K562 (cell line): ENCODE measurements at regions not wholly inside any gene's neighbourhood (a gene's known extent, or its start where the extent isn't known, plus 50 kb on each side); places are given as distances from the start of the nearest gene placed in this dataset.

Source experiments
- ATAC-seq: fragments of 200-7000 bp; cut with Tn5 transposase; 3 replicates; pipeline ENCODE4 v1.9.1; 2020; ENCODE audit warnings: moderate library complexity
- BruUV-seq: library from RNA; stranded (reverse); fragments of 400-500 nt; replicated peaks from 2 replicates; lab custom pipeline; 2021; lab: Mats Ljungman, UMichigan
- CTCF ChIA-PET: fragments of 300-600 bp; formaldehyde crosslinking; extraction: SDS; loops from one replicate; lab custom pipeline; 2021; ENCODE audit warnings: low intra/inter-chr PET ratio; lab: Yijun Ruan, JAX
- POLR2A ChIA-PET: fragments of 300-600, 350-650 bp; sonication (Branson Sonifier 250); formaldehyde crosslinking; extraction: SDS; loops from one replicate; lab custom pipeline; 2021; ENCODE audit warnings: antibody characterized with exemption, inconsistent platforms; lab: Yijun Ruan, JAX
- DNase-seq, 4 experiments: peaks; one replicate each; pipeline versions ENCODE4 v3.0.0 to v3.0.0-alpha.2; 2011 to 2018; ENCODE audit warnings: low spot score in 3 of 4, mixed read lengths in 3 of 4; ENCODE audit errors: extremely low read depth in 1 of 4
- FAIRE-seq: peaks from 2 replicates; lab custom pipeline; 2011; peaks lifted over from hg19 to GRCh38; lab: Jason Lieb, UNC
- H2AFZ ChIP-seq: 2 replicates; pipeline ENCODE4 v1.6.0; 2011; ENCODE audit warnings: low read depth, low read length, control low read depth, inconsistent platforms
- H3K27ac ChIP-seq: fragments of 200-600 bp; 3 replicates; pipeline ENCODE4 v1.8.0; 2011; ENCODE audit warnings: low read depth, mild to moderate bottlenecking, control low read depth, inconsistent platforms, low read length, moderate library complexity, mixed read lengths; ENCODE audit errors: extremely low read depth
- H3K27me3 ChIP-seq, 2 experiments: fragments of 300-600 bp in 1 of 2; 2 replicates in 1 of 2; 3 replicates in 1 of 2; pipeline versions ENCODE4 v1.6.0 to v1.8.0; 2011; ENCODE audit warnings: inconsistent platforms in 2 of 2, low read length in 2 of 2, mild to moderate bottlenecking in 1 of 2, mixed read lengths in 1 of 2, moderate library complexity in 1 of 2; ENCODE audit not compliant: control insufficient read depth in 2 of 2, insufficient read depth in 2 of 2
- H3K36me3 ChIP-seq: fragments of 300-600 bp; 3 replicates; pipeline ENCODE4 v1.8.0; 2011; ENCODE audit warnings: mild to moderate bottlenecking, low read length, inconsistent platforms; ENCODE audit not compliant: control insufficient read depth, insufficient read depth
- H3K4me1 ChIP-seq, 2 experiments: fragments of 200-600 bp in 1 of 2; replicated peaks in 1 of 2; 2 replicates in 1 of 2; 3 replicates in 1 of 2; pipeline versions ENCODE4 v1.5.1 to v1.8.0; 2011; ENCODE audit warnings: inconsistent platforms in 2 of 2, low read length in 2 of 2, mild to moderate bottlenecking in 1 of 2, mixed read lengths in 1 of 2, moderate library complexity in 1 of 2; ENCODE audit not compliant: control insufficient read depth in 2 of 2, insufficient read depth in 2 of 2
- H3K4me2 ChIP-seq: 2 replicates; pipeline ENCODE4 v1.6.1; 2011; ENCODE audit warnings: low read length, control low read depth, inconsistent platforms, mixed read lengths; ENCODE audit not compliant: insufficient read depth
- H3K4me3 ChIP-seq: fragments of 200-600 bp; sonication (generic), shearing (Covaris generic); 2 replicates; pipeline ENCODE4 v1.5.1; 2016; ENCODE audit warnings: control low read depth, inconsistent platforms
- H3K79me2 ChIP-seq: fragments of 200-600 bp; 3 replicates; pipeline ENCODE4 v1.8.0; 2011; ENCODE audit warnings: low read length, inconsistent platforms; ENCODE audit not compliant: control insufficient read depth, insufficient read depth
- H3K9ac ChIP-seq, 2 experiments: 2 replicates each; pipeline versions ENCODE4 v1.6.0 to v1.6.1; 2011; ENCODE audit warnings: low read depth in 2 of 2, low read length in 2 of 2, control low read depth in 1 of 2, inconsistent platforms in 1 of 2, mild to moderate bottlenecking in 1 of 2, mixed read lengths in 1 of 2; ENCODE audit not compliant: insufficient read depth in 1 of 2
- H3K9me1 ChIP-seq: one replicate; pipeline ENCODE4 v1.6.0; 2011; ENCODE audit warnings: inconsistent platforms, mild to moderate bottlenecking, low read length, moderate library complexity; ENCODE audit not compliant: control insufficient read depth, insufficient read depth
- H3K9me3 ChIP-seq: replicated peaks from 2 replicates; pipeline ENCODE4 v1.5.1; 2011; ENCODE audit warnings: low read depth, low read length, inconsistent platforms; ENCODE audit not compliant: control insufficient read depth, insufficient read depth
- H4K20me1 ChIP-seq: replicated peaks from 2 replicates; pipeline ENCODE4 v1.6.1; 2011; ENCODE audit warnings: low read length, inconsistent platforms, mixed read lengths; ENCODE audit not compliant: control insufficient read depth, insufficient read depth
- CSDE1 ChIP-seq, 2 experiments: fragments of 450-650 bp; IDR thresholded peaks; 2 replicates each; pipeline ENCODE4 v1.6.1; 2016; ENCODE audit warnings: mild to moderate bottlenecking in 1 of 2
- GTF2F1 ChIP-seq: IDR thresholded peaks from 2 replicates; pipeline ENCODE4 v1.6.1; 2011; ENCODE audit warnings: low read depth, low read length, improper control_type of control experiment
- KLF10 ChIP-seq: fragments of 250-450 bp; sonication (Bioruptor Pico); IDR thresholded peaks from 2 replicates; pipeline ENCODE4 v1.6.1; 2021; ENCODE audit warnings: matching md5 sums
- RUNX1 ChIP-seq: sonication (generic); IDR thresholded peaks from 2 replicates; pipeline ENCODE4 v1.6.1; 2016; ENCODE audit warnings: antibody characterized with exemption, low read depth
- SRSF1 ChIP-seq: fragments of 200-400 bp; formaldehyde crosslinking; IDR thresholded peaks from 2 replicates; pipeline ENCODE4 v1.6.1; 2017; ENCODE audit warnings: mild to moderate bottlenecking, low read depth, low read length, moderate library complexity
- ZNF280A ChIP-seq: fragments of 450-650 bp; IDR thresholded peaks from 2 replicates; pipeline ENCODE4 v1.6.1; 2018; ENCODE audit warnings: mild to moderate bottlenecking, low read depth; ENCODE audit not compliant: partially characterized antibody
- ZNF324 ChIP-seq: fragments of 250-450 bp; sonication (Bioruptor Pico); IDR thresholded peaks from 2 replicates; pipeline ENCODE4 v1.4.0; 2020; ENCODE audit warnings: mild to moderate bottlenecking
- ZNF507 ChIP-seq: conservative IDR thresholded peaks from 2 replicates; pipeline ENCODE4 v1.6.1; 2017; ENCODE audit warnings: missing genetic modification characterization, missing compliant biosample characterization
- ZNF561 ChIP-seq: fragments of 450-650 bp; formaldehyde crosslinking; conservative IDR thresholded peaks from 2 replicates; pipeline ENCODE4 v1.4.0; 2020; ENCODE audit warnings: mild to moderate bottlenecking, moderate library complexity
- WGBS: fragments of 100-300 bp; shearing (Covaris generic); methylation state at CpG from one replicate; pipeline ENCODE4 v1.1.6; 2016; ENCODE audit warnings: low coverage, mixed read lengths; ENCODE audit not compliant: insufficient coverage; ENCODE audit errors: missing lambda C conversion rate; 5-methylcytosine and 5-hydroxymethylcytosine counted together
- in situ Hi-C: fragments of 300-500 bp; cut with MboI; formaldehyde crosslinking; loops from 4 replicates; pipeline ENCODE4 v1.15.0; 2018; ENCODE audit warnings: inconsistent platforms, mixed read lengths
- intact Hi-C: fragments of 100-400 bp; cut with micrococcal nuclease; formaldehyde crosslinking; loops from 2 replicates; pipeline ENCODE4 v1.14.2; 2022

- no TSS peak for BruUV-seq
- Histone ChIP-seq H2AFZ (no peak overlapping the region), H3K79me2 (no peaks in the 10 kb centered on the region)
- TF ChIP-seq RUNX1 (no peak), ZNF507 (tag) (peak; percentile 39; the same call in 1 of the 2 replicates), KLF10 (CRISPR knock-in tag) (no peak), GTF2F1 (no peak), SRSF1 (no peak), ZNF561 (CRISPR knock-in tag) (no peak), ZNF324 (CRISPR knock-in tag) (no peak)
- TF ChIP-seq, all 486 proteins: peak for 1
- ChIA-PET CTCF (no interaction called here), POLR2A (no interaction called here)
- ATAC-seq: no peak
- Histone ChIP-seq H3K27me3 (no peaks in the 10 kb centered on the region), H4K20me1 (no peaks in the 10 kb centered on the region), H3K36me3 (no peaks in the 10 kb centered on the region), H3K9me3 (no peaks in the 10 kb centered on the region; the same call in none of the 2 replicates), H3K9me1 (no peaks in the 10 kb centered on the region), H3K4me3 (no peak overlapping the region), H3K9ac (no peak overlapping the region), H3K4me2 (no peak overlapping the region), H3K27ac (no peak overlapping the region), H3K4me1 (no peaks in the 10 kb centered on the region)
- 0% methylated on average over 1 of the region's 1 CpG for WGBS
- in situ Hi-C loops (no loop called here), intact Hi-C loops (no loop called here)
- FAIRE-seq: no peak
- no peak for DNase-seq
These were observed 622.2 kb downstream of the MMUT start for GRCh38 chr6:48840896-48841295.

GRCh38 chr6:48839206-48839605, 623.8 kb downstream of the MMUT start:
- Histone ChIP-seq H3K27me3 (no peaks in the 10 kb centered on the region), H3K9me3 (no peaks in the 10 kb centered on the region; the same call in 1 of the 2 replicates), H3K79me2 (no peaks in the 10 kb centered on the region), H3K4me3 (no peak overlapping the region), H3K9me1 (no peaks in the 10 kb centered on the region), H3K9ac (no peak overlapping the region), H3K4me2 (no peak overlapping the region), H3K4me1 (no peaks in the 10 kb centered on the region), H4K20me1 (no peaks in the 10 kb centered on the region), H3K27ac (no peak overlapping the region), H2AFZ (no peak overlapping the region), H3K36me3 (no peaks in the 10 kb centered on the region)
- WGBS: 0% methylated on average over 2 of the region's 2 CpGs
- no TSS peak for BruUV-seq
- DNase-seq (no peak), FAIRE-seq (no peak), ATAC-seq (no peak)
- ChIA-PET POLR2A (no interaction called here), CTCF (no interaction called here)
- TF ChIP-seq CSDE1 (IDR thresholded peaks at IDR 0.05): no peak
- no peak for TF ChIP-seq ZNF280A
- in situ Hi-C loops (no loop called here), intact Hi-C loops (no loop called here)
